WTC11 (cell line): ENCODE measurements at regions not wholly inside any gene's neighbourhood (a gene's known extent, or its start where the extent isn't known, plus 50 kb on each side); places are given as distances from the start of the nearest gene placed in this dataset.

Experiments
- ATAC-seq: fragments of 200-7000 bp; cut with Tn5 transposase; 2 replicates; pipeline ENCODE4 v1.10.0; 2021; ENCODE audit warnings: mild to moderate bottlenecking, moderate library complexity
- CTCF ChIA-PET: fragments of 300-600 bp; sonication (Branson Sonifier 250); formaldehyde crosslinking; loops from one replicate; lab custom pipeline; 2021; ENCODE audit warnings: antibody characterized with exemption; lab: Charles Lee
- POLR2A ChIA-PET: fragments of 350-600 bp; sonication (Branson Sonifier 250); formaldehyde crosslinking; loops from one replicate; lab custom pipeline; 2021; ENCODE audit warnings: antibody characterized with exemption; lab: Charles Lee
- DNase-seq: peaks from one replicate; pipeline ENCODE4 v3.0.0; 2021; ENCODE audit warnings: low spot score
- H3K27ac Mint-ChIP-seq: 2 replicates; pipeline ENCODE4 v1.8.0; 2021; ENCODE audit warnings: mixed read lengths
- H3K27me3 Mint-ChIP-seq: 2 replicates; pipeline ENCODE4 v1.8.0; 2021; ENCODE audit warnings: low read depth, mild to moderate bottlenecking, moderate library complexity, mixed read lengths
- H3K36me3 Mint-ChIP-seq: 2 replicates; pipeline ENCODE4 v1.8.0; 2021; ENCODE audit warnings: mixed read lengths
- H3K4me1 Mint-ChIP-seq: 2 replicates; pipeline ENCODE4 v1.8.0; 2022; ENCODE audit warnings: mixed read lengths
- H3K4me3 Mint-ChIP-seq: 2 replicates; pipeline ENCODE4 v1.8.0; 2021; ENCODE audit warnings: mild to moderate bottlenecking, moderate library complexity, mixed read lengths
- H3K9me3 Mint-ChIP-seq: 2 replicates; pipeline ENCODE4 v1.8.0; 2021; ENCODE audit warnings: mixed read lengths
- ATF6 ChIP-seq: sonication (generic); formaldehyde crosslinking; IDR thresholded peaks from 2 replicates; pipeline ENCODE4 v1.8.1; 2023; ENCODE audit warnings: mild to moderate bottlenecking, missing genetic modification reagents
- CBFB ChIP-seq: sonication (generic); formaldehyde crosslinking; IDR thresholded peaks from 2 replicates; pipeline ENCODE4 v1.8.1; 2022; ENCODE audit warnings: mild to moderate bottlenecking, low read depth, missing genetic modification reagents
- CDX4 ChIP-seq: fragments of 250-450 bp; sonication (Bioruptor Pico); IDR thresholded peaks from 2 replicates; pipeline ENCODE4 v1.9.0; 2021; ENCODE audit warnings: moderate library complexity, mild to moderate bottlenecking, inconsistent platforms, borderline replicate concordance
- CREB1 ChIP-seq: sonication (generic); formaldehyde crosslinking; IDR thresholded peaks from 2 replicates; pipeline ENCODE4 v1.8.0; 2023; ENCODE audit warnings: mild to moderate bottlenecking, missing genetic modification reagents
- E2F5 ChIP-seq: sonication (generic); formaldehyde crosslinking; IDR thresholded peaks from 2 replicates; pipeline ENCODE4 v1.8.1; 2022; ENCODE audit warnings: mild to moderate bottlenecking, moderate library complexity, missing genetic modification reagents
- EMX1 ChIP-seq: fragments of 250-450 bp; sonication (Bioruptor Pico); IDR thresholded peaks from 2 replicates; pipeline ENCODE4 v1.8.0; 2021; ENCODE audit warnings: mild to moderate bottlenecking
- FOXJ3 ChIP-seq: sonication (generic); formaldehyde crosslinking; IDR thresholded peaks from 2 replicates; pipeline ENCODE4 v1.9.0; 2021; ENCODE audit warnings: missing genetic modification reagents, mild to moderate bottlenecking, borderline replicate concordance
- GRHL2 ChIP-seq: fragments of 250-450 bp; sonication (Bioruptor Pico); IDR thresholded peaks from 2 replicates; pipeline ENCODE4 v1.8.0; 2022; ENCODE audit warnings: mild to moderate bottlenecking, moderate library complexity; ENCODE audit not compliant: insufficient replicate concordance, severe bottlenecking
- HMGA2 ChIP-seq: fragments of 250-450 bp; sonication (Bioruptor Pico); IDR thresholded peaks from 2 replicates; pipeline ENCODE4 v1.4.0; 2021; ENCODE audit warnings: mild to moderate bottlenecking, moderate library complexity
- IRF1 ChIP-seq: sonication (generic); formaldehyde crosslinking; IDR thresholded peaks from 2 replicates; pipeline ENCODE4 v1.8.0; 2023; ENCODE audit warnings: missing genetic modification reagents
- JAZF1 ChIP-seq: fragments of 250-450 bp; sonication (Bioruptor Pico); IDR thresholded peaks from 2 replicates; pipeline ENCODE4 v1.9.0; 2021; ENCODE audit warnings: moderate library complexity, mild to moderate bottlenecking, inconsistent platforms
- NFATC4 ChIP-seq: fragments of 250-450 bp; sonication (Bioruptor Pico); IDR thresholded peaks from 2 replicates; pipeline ENCODE4 v1.9.0; 2021; ENCODE audit warnings: mild to moderate bottlenecking
- NFE2L1 ChIP-seq: sonication (generic); formaldehyde crosslinking; IDR thresholded peaks from 2 replicates; pipeline ENCODE4 v1.8.1; 2023; ENCODE audit warnings: missing genetic modification reagents
- NR3C1 ChIP-seq: sonication (generic); formaldehyde crosslinking; conservative IDR thresholded peaks from 2 replicates; pipeline ENCODE4 v1.8.1; 2023; ENCODE audit warnings: low read depth, mild to moderate bottlenecking, missing genetic modification reagents
- SOX15 ChIP-seq: fragments of 250-450 bp; sonication (Bioruptor Pico); IDR thresholded peaks from 2 replicates; pipeline ENCODE4 v1.9.0; 2021; ENCODE audit warnings: mild to moderate bottlenecking
- TEAD1 ChIP-seq: sonication (generic); formaldehyde crosslinking; IDR thresholded peaks from 2 replicates; pipeline ENCODE4 v1.8.0; 2022; ENCODE audit warnings: mild to moderate bottlenecking, missing genetic modification reagents
- ZNF121 ChIP-seq: sonication (generic); formaldehyde crosslinking; IDR thresholded peaks from 2 replicates; pipeline ENCODE4 v1.8.0; 2023; ENCODE audit warnings: missing genetic modification reagents
- ZNF232 ChIP-seq: sonication (generic); formaldehyde crosslinking; IDR thresholded peaks from 2 replicates; pipeline ENCODE4 v1.8.0; 2022; ENCODE audit warnings: mild to moderate bottlenecking, missing genetic modification reagents
- ZNF263 ChIP-seq: sonication (generic); formaldehyde crosslinking; IDR thresholded peaks from 2 replicates; pipeline ENCODE4 v1.8.1; 2022; ENCODE audit warnings: low read depth, mild to moderate bottlenecking, moderate library complexity, missing genetic modification reagents
- ZNF317 ChIP-seq: sonication (generic); formaldehyde crosslinking; IDR thresholded peaks from 2 replicates; pipeline ENCODE4 v1.8.1; 2023; ENCODE audit warnings: low read depth, mild to moderate bottlenecking, moderate library complexity, missing genetic modification reagents, borderline replicate concordance
- ZNF396 ChIP-seq: fragments of 250-450 bp; sonication (Bioruptor Pico); IDR thresholded peaks from 2 replicates; pipeline ENCODE4 v1.8.0; 2021; ENCODE audit warnings: mild to moderate bottlenecking, moderate library complexity, borderline replicate concordance
- ZNF416 ChIP-seq: fragments of 250-450 bp; sonication (Bioruptor Pico); IDR thresholded peaks from 2 replicates; pipeline ENCODE4 v1.9.0; 2021; ENCODE audit warnings: mild to moderate bottlenecking, inconsistent platforms
- ZNF423 ChIP-seq: fragments of 250-450 bp; sonication (Bioruptor Pico); IDR thresholded peaks from 2 replicates; pipeline ENCODE4 v2.1.2; 2022; ENCODE audit warnings: mild to moderate bottlenecking, moderate library complexity
- ZSCAN18 ChIP-seq: fragments of 250-450 bp; sonication (Bioruptor Pico); IDR thresholded peaks from 2 replicates; pipeline ENCODE4 v2.1.2; 2022; ENCODE audit warnings: mild to moderate bottlenecking, moderate library complexity
- TF ChIP-seq, protein P1 (sequence below): sonication (generic); formaldehyde crosslinking; IDR thresholded peaks from 2 replicates; pipeline ENCODE4 v1.8.1; 2023; ENCODE audit warnings: mild to moderate bottlenecking, missing genetic modification reagents
- TF ChIP-seq, protein P2 (sequence below): fragments of 250-450 bp; sonication (Bioruptor Pico); IDR thresholded peaks from 2 replicates; pipeline ENCODE4 v1.9.0; 2021; ENCODE audit warnings: mild to moderate bottlenecking
- TF ChIP-seq, protein P3 (sequence below): fragments of 250-450 bp; sonication (Bioruptor Pico); IDR thresholded peaks from 2 replicates; pipeline ENCODE4 v1.8.0; 2021; ENCODE audit warnings: mild to moderate bottlenecking
- TF ChIP-seq, protein P4 (sequence below): sonication (generic); formaldehyde crosslinking; IDR thresholded peaks from 2 replicates; pipeline ENCODE4 v1.8.1; 2023; ENCODE audit warnings: mild to moderate bottlenecking, missing genetic modification reagents, moderate library complexity

GRCh38 chr4:84291969-84292368 is 207.1 kb downstream of the NKX6-1 start:
- ATAC-seq (no peak), DNase-seq (no peak)
- Mint-ChIP-seq H3K36me3 (peaks cover 16% of the 10 kb centered on the region), H3K27ac (no peak overlapping the region), H3K9me3 (peaks cover 37% of the 10 kb centered on the region), H3K4me3 (no peak overlapping the region), H3K27me3 (peaks cover 2% of the 10 kb centered on the region), H3K4me1 (no peaks in the 10 kb centered on the region)
- POLR2A ChIA-PET, result no interaction called here
- CTCF ChIA-PET, result no interaction called here
- TF ChIP-seq GRHL2, result no peak
- no peak for TF ChIP-seq NFE2L1 (CRISPR knock-in tag)
- TF ChIP-seq SOX15, result no peak
- no peak for TF ChIP-seq ZNF396
- TF ChIP-seq CREB1, result no peak
- TF ChIP-seq CBFB, result no peak
- TF ChIP-seq ATF6 (CRISPR knock-in tag), result no peak
- TF ChIP-seq IRF1 (CRISPR knock-in tag), result no peak
- TF ChIP-seq FOXJ3, result no peak
- TF ChIP-seq EMX1 (CRISPR knock-in tag), result no peak
- no peak for TF ChIP-seq ZNF263 (CRISPR knock-in tag)
- TF ChIP-seq, protein P1, sequence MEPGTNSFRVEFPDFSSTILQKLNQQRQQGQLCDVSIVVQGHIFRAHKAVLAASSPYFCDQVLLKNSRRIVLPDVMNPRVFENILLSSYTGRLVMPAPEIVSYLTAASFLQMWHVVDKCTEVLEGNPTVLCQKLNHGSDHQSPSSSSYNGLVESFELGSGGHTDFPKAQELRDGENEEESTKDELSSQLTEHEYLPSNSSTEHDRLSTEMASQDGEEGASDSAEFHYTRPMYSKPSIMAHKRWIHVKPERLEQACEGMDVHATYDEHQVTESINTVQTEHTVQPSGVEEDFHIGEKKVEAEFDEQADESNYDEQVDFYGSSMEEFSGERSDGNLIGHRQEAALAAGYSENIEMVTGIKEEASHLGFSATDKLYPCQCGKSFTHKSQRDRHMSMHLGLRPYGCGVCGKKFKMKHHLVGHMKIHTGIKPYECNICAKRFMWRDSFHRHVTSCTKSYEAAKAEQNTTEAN (CRISPR knock-in tag), result no peak
- no peak for TF ChIP-seq HMGA2 (CRISPR knock-in tag)
- TF ChIP-seq ZNF121, result no peak
- TF ChIP-seq ZNF317, result no peak
- TF ChIP-seq ZNF232 (CRISPR knock-in tag), result no peak
- TF ChIP-seq, protein P2, sequence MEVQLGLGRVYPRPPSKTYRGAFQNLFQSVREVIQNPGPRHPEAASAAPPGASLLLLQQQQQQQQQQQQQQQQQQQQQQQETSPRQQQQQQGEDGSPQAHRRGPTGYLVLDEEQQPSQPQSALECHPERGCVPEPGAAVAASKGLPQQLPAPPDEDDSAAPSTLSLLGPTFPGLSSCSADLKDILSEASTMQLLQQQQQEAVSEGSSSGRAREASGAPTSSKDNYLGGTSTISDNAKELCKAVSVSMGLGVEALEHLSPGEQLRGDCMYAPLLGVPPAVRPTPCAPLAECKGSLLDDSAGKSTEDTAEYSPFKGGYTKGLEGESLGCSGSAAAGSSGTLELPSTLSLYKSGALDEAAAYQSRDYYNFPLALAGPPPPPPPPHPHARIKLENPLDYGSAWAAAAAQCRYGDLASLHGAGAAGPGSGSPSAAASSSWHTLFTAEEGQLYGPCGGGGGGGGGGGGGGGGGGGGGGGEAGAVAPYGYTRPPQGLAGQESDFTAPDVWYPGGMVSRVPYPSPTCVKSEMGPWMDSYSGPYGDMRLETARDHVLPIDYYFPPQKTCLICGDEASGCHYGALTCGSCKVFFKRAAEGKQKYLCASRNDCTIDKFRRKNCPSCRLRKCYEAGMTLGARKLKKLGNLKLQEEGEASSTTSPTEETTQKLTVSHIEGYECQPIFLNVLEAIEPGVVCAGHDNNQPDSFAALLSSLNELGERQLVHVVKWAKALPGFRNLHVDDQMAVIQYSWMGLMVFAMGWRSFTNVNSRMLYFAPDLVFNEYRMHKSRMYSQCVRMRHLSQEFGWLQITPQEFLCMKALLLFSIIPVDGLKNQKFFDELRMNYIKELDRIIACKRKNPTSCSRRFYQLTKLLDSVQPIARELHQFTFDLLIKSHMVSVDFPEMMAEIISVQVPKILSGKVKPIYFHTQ (CRISPR knock-in tag), result no peak
- TF ChIP-seq ZNF423, result no peak
- TF ChIP-seq CDX4 (CRISPR knock-in tag), result no peak
- TF ChIP-seq, protein P3, sequence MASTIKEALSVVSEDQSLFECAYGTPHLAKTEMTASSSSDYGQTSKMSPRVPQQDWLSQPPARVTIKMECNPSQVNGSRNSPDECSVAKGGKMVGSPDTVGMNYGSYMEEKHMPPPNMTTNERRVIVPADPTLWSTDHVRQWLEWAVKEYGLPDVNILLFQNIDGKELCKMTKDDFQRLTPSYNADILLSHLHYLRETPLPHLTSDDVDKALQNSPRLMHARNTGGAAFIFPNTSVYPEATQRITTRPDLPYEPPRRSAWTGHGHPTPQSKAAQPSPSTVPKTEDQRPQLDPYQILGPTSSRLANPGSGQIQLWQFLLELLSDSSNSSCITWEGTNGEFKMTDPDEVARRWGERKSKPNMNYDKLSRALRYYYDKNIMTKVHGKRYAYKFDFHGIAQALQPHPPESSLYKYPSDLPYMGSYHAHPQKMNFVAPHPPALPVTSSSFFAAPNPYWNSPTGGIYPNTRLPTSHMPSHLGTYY (CRISPR knock-in tag), result no peak

- no peak overlapping the region for H3K27ac Mint-ChIP-seq
- H3K4me3 Mint-ChIP-seq, result no peak overlapping the region
- ATAC-seq, result peak; percentile 78
- CTCF ChIA-PET, result no interaction called here
- peaks cover 27% of the 10 kb centered on the region for H3K9me3 Mint-ChIP-seq
- H3K27me3 Mint-ChIP-seq, result peaks cover 2% of the 10 kb centered on the region
- peak; percentile 20 for DNase-seq
- POLR2A ChIA-PET, result no interaction called here
- H3K4me1 Mint-ChIP-seq, result peaks cover 4% of the 10 kb centered on the region; the same call in 1 of the 2 replicates
- H3K36me3 Mint-ChIP-seq, result peaks cover 15% of the 10 kb centered on the region
- TF ChIP-seq ZNF416 (CRISPR knock-in tag) (no peak), NR3C1 (CRISPR knock-in tag) (no peak), TEAD1 (CRISPR knock-in tag) (no peak), ZSCAN18 (CRISPR knock-in tag) (no peak), E2F5 (no peak), NFATC4 (CRISPR knock-in tag) (no peak), JAZF1 (CRISPR knock-in tag) (no peak)
- TF ChIP-seq, protein P4, sequence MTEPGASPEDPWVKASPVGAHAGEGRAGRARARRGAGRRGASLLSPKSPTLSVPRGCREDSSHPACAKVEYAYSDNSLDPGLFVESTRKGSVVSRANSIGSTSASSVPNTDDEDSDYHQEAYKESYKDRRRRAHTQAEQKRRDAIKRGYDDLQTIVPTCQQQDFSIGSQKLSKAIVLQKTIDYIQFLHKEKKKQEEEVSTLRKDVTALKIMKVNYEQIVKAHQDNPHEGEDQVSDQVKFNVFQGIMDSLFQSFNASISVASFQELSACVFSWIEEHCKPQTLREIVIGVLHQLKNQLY, result no peak
Observed at GRCh38 chr4:84286048-84286447, 213.0 kb downstream of the NKX6-1 start.
